ENCODE measurements at regions not wholly inside any gene's neighbourhood (a gene's known extent, or its start where the extent isn't known, plus 50 kb on each side); places are given as distances from the start of the nearest gene placed in this dataset.

DNA sequence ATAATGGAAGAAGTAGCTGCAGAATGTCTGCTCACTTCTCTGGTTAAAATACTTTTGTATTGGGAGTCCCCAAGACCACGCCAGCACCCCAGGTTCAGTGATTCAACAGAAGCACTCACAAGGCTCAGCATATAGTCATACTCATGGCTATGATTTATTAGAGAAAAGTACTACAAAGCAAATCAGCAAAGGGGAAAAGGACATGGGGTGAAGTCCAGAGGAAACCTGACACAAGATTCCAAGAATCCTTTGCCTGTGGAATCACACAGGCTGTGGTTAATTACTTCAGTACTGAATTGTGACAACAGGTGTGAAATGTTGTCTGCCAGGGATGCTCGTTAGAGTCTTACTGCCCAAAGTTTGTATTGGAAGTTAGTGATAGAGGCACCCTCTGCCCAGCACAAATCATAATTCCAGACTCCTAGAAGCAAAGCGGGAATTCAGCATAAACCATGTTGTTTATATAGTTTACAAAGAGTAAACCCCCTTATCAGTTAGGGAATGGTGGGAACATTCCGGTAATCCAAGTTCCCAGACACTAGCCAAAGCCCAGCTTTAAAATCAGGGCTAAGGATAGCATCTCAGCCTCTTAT is 79.4 kb downstream of the HYCC1 start:
- dilution Hi-C loops (cut with MboI; ENCODE audit: extremely low pct_ligation_motif_present, low sequenced_read_pairs), result no loop called here
- Histone ChIP-seq H3K27ac (ENCODE audit: insufficient read depth, low read depth, low read length) (no peak overlapping the region), H3K79me2 (ENCODE audit: control insufficient read depth, insufficient read depth, low read length) (no peaks in the 10 kb centered on the region), H2AFZ (ENCODE audit: low read depth, low read length) (no peak overlapping the region), H3K9ac (replicated peaks; ENCODE audit: extremely low read depth, insufficient read depth, low read length) (no peak overlapping the region), H3K4me3 (replicated peaks in 1 of 3; ENCODE audit: insufficient read depth in 1 of 3, low read depth in 1 of 3, low read length in 3 of 3) (no peak overlapping the region), H3K4me1 (ENCODE audit: control insufficient read depth, extremely low read depth, insufficient read depth, low read length) (no peaks in the 10 kb centered on the region), H3K9me1 (replicated peaks; ENCODE audit: control insufficient read depth, extremely low read depth, insufficient read depth, low read length) (no peaks in the 10 kb centered on the region), H4K20me1 (replicated peaks; ENCODE audit: control insufficient read depth, extremely low read depth, insufficient read depth, low read length) (no peaks in the 10 kb centered on the region), H3K27me3 (ENCODE audit: control insufficient read depth in 2 of 2, insufficient read depth in 2 of 2, low read length in 2 of 2) (no peaks in the 10 kb centered on the region), H3K36me3 (ENCODE audit: control insufficient read depth in 2 of 2, extremely low read depth in 1 of 2, insufficient read depth in 2 of 2, low read length in 2 of 2) (no peaks in the 10 kb centered on the region), H3K4me2 (ENCODE audit: insufficient read depth, low read length) (no peak overlapping the region), H3K9me3 (replicated peaks; ENCODE audit: control insufficient read depth, insufficient read depth, low read length) (no peaks in the 10 kb centered on the region)
- no peak for FAIRE-seq
- TF ChIP-seq JUN (IDR thresholded peaks at IDR 0.05; ENCODE audit: borderline replicate concordance, insufficient read depth, insufficient read length, low read depth), result no peak
- no peak for TF ChIP-seq FOS (IDR thresholded peaks at IDR 0.05; ENCODE audit: borderline replicate concordance, insufficient read depth, low read length)
- TF ChIP-seq, protein P1, sequence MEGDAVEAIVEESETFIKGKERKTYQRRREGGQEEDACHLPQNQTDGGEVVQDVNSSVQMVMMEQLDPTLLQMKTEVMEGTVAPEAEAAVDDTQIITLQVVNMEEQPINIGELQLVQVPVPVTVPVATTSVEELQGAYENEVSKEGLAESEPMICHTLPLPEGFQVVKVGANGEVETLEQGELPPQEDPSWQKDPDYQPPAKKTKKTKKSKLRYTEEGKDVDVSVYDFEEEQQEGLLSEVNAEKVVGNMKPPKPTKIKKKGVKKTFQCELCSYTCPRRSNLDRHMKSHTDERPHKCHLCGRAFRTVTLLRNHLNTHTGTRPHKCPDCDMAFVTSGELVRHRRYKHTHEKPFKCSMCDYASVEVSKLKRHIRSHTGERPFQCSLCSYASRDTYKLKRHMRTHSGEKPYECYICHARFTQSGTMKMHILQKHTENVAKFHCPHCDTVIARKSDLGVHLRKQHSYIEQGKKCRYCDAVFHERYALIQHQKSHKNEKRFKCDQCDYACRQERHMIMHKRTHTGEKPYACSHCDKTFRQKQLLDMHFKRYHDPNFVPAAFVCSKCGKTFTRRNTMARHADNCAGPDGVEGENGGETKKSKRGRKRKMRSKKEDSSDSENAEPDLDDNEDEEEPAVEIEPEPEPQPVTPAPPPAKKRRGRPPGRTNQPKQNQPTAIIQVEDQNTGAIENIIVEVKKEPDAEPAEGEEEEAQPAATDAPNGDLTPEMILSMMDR (IDR thresholded peaks at IDR 0.05; ENCODE audit: extremely low read depth in 1 of 2, insufficient read depth in 1 of 2, low read depth in 1 of 2, low read length in 2 of 2), result no peak
- TF ChIP-seq MYC (IDR thresholded peaks at IDR 0.05; ENCODE audit: low read depth, low read length), result no peak
- TF ChIP-seq POLR2A (IDR thresholded peaks at IDR 0.05; ENCODE audit: low read depth, low read length), result no peak
- TF ChIP-seq POLR2AphosphoS5 (IDR thresholded peaks at IDR 0.05; ENCODE audit: insufficient read depth, low read depth, low read length), result no peak
- TF ChIP-seq GATA2 (IDR thresholded peaks at IDR 0.05; ENCODE audit: insufficient read depth, insufficient read length, low read depth, low read length), result no peak
- TF ChIP-seq, protein P2, sequence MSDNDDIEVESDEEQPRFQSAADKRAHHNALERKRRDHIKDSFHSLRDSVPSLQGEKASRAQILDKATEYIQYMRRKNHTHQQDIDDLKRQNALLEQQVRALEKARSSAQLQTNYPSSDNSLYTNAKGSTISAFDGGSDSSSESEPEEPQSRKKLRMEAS (IDR thresholded peaks at IDR 0.05; ENCODE audit: insufficient read depth, insufficient read length), result no peak
- TF ChIP-seq EZH2 (IDR thresholded peaks at IDR 0.05; ENCODE audit: borderline replicate concordance, low read depth, low read length, severe bottlenecking), result no peak
- ChIA-PET POLR2A (no interaction called here), CTCF (no interaction called here)
- BruUV-seq (replicated peaks), result no TSS peak
- no peak for DNase-seq (ENCODE audit: low read depth, low spot score)
- intact Hi-C loops (cut with micrococcal nuclease), result loop anchor here (5.0 kb wide), 1 partner anchor 123 kb away; no protein-coding TSS in a partner anchor
